A204.1 (cell line): ENCODE measurements at regions not wholly inside any gene's neighbourhood (a gene's known extent, or its start where the extent isn't known, plus 50 kb on each side); places are given as distances from the start of the nearest gene placed in this dataset.
"Not testable (repeated sequence)": the region's sequence is repeated elsewhere in the genome, so short reads cannot be mapped to it uniquely, and the experiment has no call there.

Source experiments
- FAIRE-seq: peaks from 2 replicates; lab custom pipeline; 2012; peaks lifted over from hg19 to GRCh38; lab: Jason Lieb, UNC

DNA sequence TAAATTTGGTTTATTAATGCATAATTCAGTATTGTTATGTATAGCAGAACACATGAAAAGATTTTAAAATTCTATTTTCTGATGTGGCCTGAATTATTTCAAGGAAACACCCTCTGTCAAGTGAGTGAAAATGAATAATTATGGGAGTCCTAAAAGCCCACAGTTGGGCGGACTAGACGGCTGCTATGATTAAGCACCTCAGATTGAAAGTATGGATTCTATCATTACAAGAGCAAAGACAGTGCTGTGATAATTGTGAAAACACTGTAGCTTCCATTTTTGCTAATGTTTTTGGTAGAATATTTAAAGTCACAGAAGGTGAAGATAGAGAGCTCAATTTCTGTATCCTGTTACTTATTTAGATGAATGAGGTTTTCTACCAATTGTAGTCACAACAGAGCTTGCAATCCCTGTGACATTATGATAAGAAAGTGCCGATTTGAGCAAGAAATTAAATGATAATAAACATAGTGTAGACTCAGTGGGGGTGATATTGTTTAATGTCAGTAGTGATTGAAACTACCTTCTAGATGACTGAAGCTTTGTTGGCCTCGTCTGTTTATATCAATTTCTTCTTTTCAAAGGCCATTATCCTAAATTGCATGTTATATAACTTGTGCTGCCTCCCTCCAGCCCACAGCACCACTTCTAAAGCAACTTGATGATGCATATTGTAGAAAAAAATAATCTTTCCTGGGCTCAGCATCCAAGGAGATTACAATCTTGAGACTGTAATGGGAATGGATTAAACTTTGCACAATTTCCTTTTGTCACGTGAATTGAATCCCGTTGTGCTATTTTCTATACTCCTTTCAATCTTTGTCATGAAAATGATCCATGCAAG, 359.8 kb downstream of the BTG1 start:
- FAIRE-seq = no peak

- no peak for FAIRE-seq
These were observed 364.5 kb downstream of the BTG1 start for GRCh38 chr12:91781114-91781513.

DNA sequence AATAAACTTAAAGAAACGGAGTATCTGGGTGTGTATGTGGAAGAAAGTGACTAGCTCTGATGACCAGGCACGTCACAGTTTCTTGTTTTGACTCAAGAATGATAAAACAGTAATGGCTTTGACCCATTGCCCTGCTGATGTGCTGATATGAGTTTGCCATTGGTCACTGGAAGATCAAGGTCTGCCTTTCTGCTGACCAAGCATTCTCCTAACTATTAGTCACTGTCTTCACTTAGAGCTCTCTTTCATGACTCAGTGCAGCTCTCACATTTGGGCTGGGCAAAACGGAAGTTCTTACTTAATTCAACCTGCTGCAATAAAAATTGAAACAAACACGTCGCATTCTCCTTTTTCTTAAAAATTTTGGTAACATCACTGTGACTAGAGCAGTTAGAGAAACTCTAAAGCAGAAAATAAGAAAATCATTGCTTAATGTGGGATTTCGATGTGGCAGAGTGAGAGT, 366.7 kb downstream of the BTG1 start:
- no peak for FAIRE-seq

DNA sequence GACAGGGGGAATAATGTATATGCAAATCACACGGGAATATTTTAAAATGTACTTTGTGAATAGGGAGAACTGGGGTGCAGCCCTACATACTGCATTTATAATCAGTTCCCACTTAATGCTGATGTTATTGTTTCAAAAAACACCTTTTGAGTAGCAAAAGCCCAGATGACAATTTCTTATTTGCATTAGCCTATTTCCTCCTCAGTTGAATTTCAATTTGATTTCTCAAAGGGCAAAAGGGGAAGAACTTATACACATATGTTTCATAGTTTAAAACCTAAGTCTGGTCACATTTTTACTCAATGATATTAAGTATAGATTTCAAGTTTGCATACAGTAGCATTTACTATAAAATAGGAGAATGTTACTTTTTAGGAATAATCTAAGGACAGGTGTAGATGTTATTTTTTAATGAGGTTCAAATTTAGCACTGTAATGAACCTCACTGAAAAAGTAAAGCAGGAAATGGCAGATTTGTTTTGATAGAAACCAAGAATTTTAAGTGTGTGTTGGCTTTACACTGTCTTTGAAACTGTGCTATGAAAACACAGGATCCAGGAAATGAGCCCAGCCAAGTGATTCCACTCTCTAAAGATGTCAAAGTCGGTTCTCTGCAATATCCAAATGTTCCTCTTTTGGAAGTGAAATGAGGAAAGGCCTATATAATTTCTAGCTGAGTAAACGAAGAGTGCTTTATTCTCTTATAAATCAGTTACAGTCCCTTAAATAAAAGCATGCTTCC, 367.4 kb downstream of the BTG1 start:
- peak; percentile 19 for FAIRE-seq

DNA sequence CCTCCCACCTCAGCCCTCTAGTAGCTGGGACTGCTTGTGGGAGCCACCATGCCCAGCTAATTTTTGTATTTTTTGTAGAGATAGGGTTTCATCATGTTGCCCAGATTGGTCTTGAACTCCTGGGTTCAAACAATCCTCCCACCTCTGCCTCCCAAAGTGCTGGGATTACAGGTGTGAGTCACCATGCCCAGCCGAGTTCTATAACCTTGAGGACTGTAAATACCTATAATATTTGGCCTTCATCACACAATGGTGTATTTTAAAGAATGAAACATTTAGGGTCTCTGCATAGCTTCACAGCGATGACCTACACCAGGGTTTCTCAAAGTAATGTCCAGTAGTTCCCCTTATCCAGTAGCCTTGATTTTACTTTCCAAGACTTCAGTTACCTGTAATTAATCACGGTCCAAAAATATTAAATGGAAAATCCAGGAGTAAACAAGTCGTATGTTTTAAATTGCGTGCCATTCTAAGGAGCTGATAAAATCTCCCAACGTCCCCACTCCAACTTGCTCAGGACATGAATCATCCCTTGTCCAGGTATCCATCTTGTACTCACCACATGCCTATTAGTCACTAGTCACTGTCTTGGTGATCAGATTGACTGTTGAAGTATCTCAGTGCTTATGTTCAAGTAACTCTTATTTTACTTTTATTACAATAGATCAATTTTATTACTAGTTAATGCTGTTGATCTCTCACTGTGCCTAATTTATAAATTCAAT, 368.2 kb downstream of the BTG1 start:
- no peak for FAIRE-seq

DNA sequence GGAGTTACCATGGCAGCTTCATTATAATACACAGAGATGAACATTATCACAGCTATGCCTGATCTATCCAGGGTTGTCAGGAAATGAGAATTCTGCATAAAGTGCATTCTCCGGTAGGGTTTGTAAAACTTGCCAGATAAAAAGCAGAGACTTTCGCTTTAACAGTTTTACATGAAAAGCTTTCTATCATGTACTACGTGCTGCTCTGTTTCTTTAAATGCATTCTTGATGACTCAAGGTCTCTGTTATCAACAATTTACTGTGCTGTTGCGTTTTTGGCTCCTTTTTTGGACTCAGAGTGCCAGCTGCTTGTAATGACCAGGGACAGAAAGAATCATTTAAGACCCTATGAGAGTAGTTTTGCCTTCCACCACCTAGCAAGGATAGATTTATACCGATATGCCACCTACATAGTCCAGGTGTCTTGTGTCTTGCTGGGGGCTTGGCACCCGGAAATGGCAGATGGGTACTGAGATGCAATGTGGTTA, 371.2 kb downstream of the BTG1 start:
- FAIRE-seq = peak; percentile 35

GRCh38 chr12:91773749-91774429, 371.8 kb downstream of the BTG1 start:
- FAIRE-seq = no peak

- FAIRE-seq = no peak
These were observed 373.2 kb downstream of the BTG1 start for GRCh38 chr12:91772411-91772810.

DNA sequence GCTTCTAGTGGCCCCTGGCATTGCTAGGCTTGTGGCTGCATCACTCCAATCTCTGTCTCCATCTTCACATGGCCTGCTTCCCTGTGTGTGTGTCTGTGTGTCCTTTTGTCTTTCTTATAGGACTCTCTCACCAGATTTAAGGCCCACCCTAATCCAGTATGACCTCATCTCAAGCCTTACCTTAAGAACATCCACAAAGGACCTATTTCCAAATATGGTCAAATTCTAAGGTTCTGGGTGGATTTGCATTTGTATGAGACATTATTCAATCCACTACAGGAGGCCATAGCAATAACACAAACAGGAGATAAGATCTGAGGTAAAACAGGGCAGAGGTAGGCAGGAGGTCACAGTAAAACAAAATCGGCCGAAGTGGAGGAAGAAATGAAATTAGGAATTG, 375.9 kb downstream of the BTG1 start:
- no peak for FAIRE-seq

GRCh38 chr12:91767237-91767636, 378.4 kb downstream of the BTG1 start:
- FAIRE-seq = no peak

- no peak for FAIRE-seq
These were observed 379.2 kb downstream of the BTG1 start for GRCh38 chr12:91766454-91766853.

- FAIRE-seq = no peak
These were observed 381.8 kb downstream of the BTG1 start for GRCh38 chr12:91763654-91764370.

GRCh38 chr12:91753649-91754048, 392.0 kb downstream of the BTG1 start:
- FAIRE-seq = no peak

- no peak for FAIRE-seq
These were observed 398.7 kb downstream of the BTG1 start for GRCh38 chr12:91746976-91747375.

- FAIRE-seq = no peak
These were observed 401.0 kb downstream of the BTG1 start for GRCh38 chr12:91744597-91744996.

DNA sequence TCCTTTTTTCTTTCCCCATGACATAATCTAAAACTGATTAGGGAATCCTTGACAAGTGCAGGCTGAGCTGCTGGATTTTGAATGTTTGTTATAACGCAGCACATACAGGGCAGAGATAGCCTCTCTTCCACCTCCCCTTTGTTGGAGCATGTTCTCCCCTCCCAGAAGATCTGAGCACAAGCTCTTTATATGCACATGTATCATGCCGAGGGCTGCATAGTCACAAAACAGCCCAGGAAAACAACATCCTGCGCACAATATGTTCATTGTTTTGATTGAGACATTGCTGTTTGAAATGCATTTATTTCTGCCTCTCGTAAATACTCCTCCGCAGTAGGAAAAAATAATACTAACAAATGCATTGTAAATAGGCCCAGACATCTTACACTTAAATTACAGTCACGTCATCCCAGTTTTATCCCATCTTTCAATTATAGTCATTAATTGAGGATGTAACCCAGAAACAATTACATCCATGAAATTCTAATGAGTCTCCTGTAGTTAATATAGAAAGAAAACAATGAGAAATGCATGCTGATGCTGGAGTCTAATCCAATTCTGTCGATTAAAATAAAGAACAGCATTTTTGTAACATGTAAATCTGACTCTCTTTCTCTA, 401.8 kb downstream of the BTG1 start:
- FAIRE-seq = no peak

DNA sequence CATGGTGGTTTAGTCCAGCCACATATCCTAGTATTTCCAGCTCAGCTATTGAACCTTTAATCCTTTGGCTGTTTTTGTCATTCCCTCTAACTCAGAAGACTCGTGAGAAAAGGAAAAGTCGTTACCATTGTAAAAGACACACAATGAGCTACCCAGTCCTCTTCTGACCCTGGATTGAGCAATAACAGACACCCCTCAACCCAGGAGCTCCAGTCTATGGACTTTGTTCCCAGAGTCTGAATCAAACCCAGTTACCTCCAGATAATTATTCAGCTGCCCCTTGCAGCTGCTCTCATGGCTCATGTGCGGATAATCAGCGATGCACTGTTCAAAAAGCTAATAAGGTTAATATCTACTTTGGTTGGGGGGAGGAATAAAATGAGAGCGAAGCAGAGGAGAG, 402.4 kb downstream of the BTG1 start:
- FAIRE-seq = no peak

GRCh38 chr12:91741932-91742331, 403.7 kb downstream of the BTG1 start:
- no peak for FAIRE-seq

DNA sequence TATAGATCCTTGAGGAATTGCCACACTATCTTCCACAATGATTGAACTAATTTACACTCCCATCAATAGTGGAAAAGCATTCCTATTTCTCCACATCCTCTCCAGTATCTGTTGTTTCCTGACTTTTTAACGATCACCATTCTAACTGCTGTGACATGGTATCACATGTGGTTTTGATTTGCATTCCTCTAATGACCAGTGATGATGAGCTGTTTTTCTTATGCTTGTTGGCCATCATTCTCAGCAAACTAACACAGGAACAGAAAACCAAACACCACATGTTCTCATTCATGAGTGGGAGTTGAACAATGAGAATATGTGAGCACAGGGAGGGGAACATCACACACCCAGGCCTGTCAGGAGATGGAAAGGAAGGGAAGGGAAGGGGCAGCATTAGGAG, 411.8 kb downstream of the BTG1 start:
- not testable (repeated sequence) for FAIRE-seq

DNA sequence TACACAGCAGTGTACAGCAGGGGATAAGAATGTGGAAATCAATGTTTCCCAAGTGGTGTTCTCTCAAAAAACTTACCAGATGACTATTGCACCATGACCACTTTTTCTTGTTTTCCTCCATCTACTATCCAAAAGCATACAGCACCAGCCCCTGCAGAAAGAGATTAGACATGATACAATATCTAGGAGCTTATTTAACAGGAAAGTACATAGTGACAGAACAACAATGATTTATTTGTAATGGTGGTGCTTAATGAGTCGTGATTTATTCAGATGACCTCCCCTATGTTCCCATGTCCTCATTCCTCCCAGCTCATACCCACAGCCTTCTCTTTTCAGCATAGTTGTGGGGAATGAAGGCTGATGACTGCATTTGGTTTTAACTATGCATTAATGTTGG, 413.6 kb downstream of the BTG1 start:
- no peak for FAIRE-seq

GRCh38 chr12:91729543-91729942, 416.1 kb downstream of the BTG1 start:
- FAIRE-seq = no peak
